ENCODE measurements at regions not wholly inside any gene's neighbourhood (a gene's known extent, or its start where the extent isn't known, plus 50 kb on each side); places are given as distances from the start of the nearest gene placed in this dataset.
"Not testable (repeated sequence)": the region's sequence is repeated elsewhere in the genome, so short reads cannot be mapped to it uniquely, and the experiment has no call there.

- Histone ChIP-seq H3K9me3 (ENCODE audit: insufficient read depth, low read depth, low read length) (peaks cover 13% of the 10 kb centered on the region; the same call in 1 of the 2 replicates), H3K36me3 (ENCODE audit: insufficient read depth, low read depth, low read length) (no peaks in the 10 kb centered on the region), H3K9ac (ENCODE audit: low read depth, low read length) (no peak overlapping the region), H3K4me3 (ENCODE audit: low read length) (no peak overlapping the region), H3K4me1 (ENCODE audit: insufficient read depth, low read length) (no peaks in the 10 kb centered on the region), H3K27me3 (ENCODE audit: insufficient read depth, low read length) (no peaks in the 10 kb centered on the region), H3K27ac (ENCODE audit: low read length) (no peak overlapping the region)
These were observed 96.3 kb upstream of the ZBED5 start for GRCh38 chr11:10954184-10954583.

GRCh38 chr11:10952872-10953271 is 95.0 kb upstream of the ZBED5 start:
- Histone ChIP-seq H3K36me3 (ENCODE audit: insufficient read depth, low read depth, low read length) (no peaks in the 10 kb centered on the region), H3K9me3 (ENCODE audit: insufficient read depth, low read depth, low read length) (peaks cover 13% of the 10 kb centered on the region; the same call in 1 of the 2 replicates), H3K4me1 (ENCODE audit: insufficient read depth, low read length) (no peaks in the 10 kb centered on the region), H3K4me3 (ENCODE audit: low read length) (no peak overlapping the region), H3K9ac (ENCODE audit: low read depth, low read length) (no peak overlapping the region), H3K27ac (ENCODE audit: low read length) (no peak overlapping the region), H3K27me3 (ENCODE audit: insufficient read depth, low read length) (no peaks in the 10 kb centered on the region)

- not testable (repeated sequence) for H3K27ac ChIP-seq (ENCODE audit: low read length); H3K36me3 ChIP-seq (ENCODE audit: insufficient read depth, low read depth, low read length); H3K4me1 ChIP-seq (ENCODE audit: insufficient read depth, low read length); H3K9ac ChIP-seq (ENCODE audit: low read depth, low read length); H3K4me3 ChIP-seq (ENCODE audit: low read length); H3K27me3 ChIP-seq (ENCODE audit: insufficient read depth, low read length); H3K9me3 ChIP-seq (ENCODE audit: insufficient read depth, low read depth, low read length)
These were observed 90.1 kb upstream of the ZBED5 start for GRCh38 chr11:10947935-10948334.

GRCh38 chr11:10946072-10946471 is 88.2 kb upstream of the ZBED5 start:
- no peaks in the 10 kb centered on the region for H3K4me1 ChIP-seq (ENCODE audit: insufficient read depth, low read length)
- no peaks in the 10 kb centered on the region for H3K36me3 ChIP-seq (ENCODE audit: insufficient read depth, low read depth, low read length)
- no peaks in the 10 kb centered on the region for H3K27me3 ChIP-seq (ENCODE audit: insufficient read depth, low read length)
- H3K9me3 ChIP-seq (ENCODE audit: insufficient read depth, low read depth, low read length) = no peaks in the 10 kb centered on the region
- no peak overlapping the region for H3K4me3 ChIP-seq (ENCODE audit: low read length)
- no peak overlapping the region for H3K9ac ChIP-seq (ENCODE audit: low read depth, low read length)
- no peak overlapping the region for H3K27ac ChIP-seq (ENCODE audit: low read length)

- no peaks in the 10 kb centered on the region for H3K4me1 ChIP-seq (ENCODE audit: insufficient read depth, low read length)
- H3K27me3 ChIP-seq (ENCODE audit: insufficient read depth, low read length) = no peaks in the 10 kb centered on the region
- no peaks in the 10 kb centered on the region for H3K36me3 ChIP-seq (ENCODE audit: insufficient read depth, low read depth, low read length)
- no peak overlapping the region for H3K9ac ChIP-seq (ENCODE audit: low read depth, low read length)
- H3K9me3 ChIP-seq (ENCODE audit: insufficient read depth, low read depth, low read length) = no peaks in the 10 kb centered on the region
- no peak overlapping the region for H3K27ac ChIP-seq (ENCODE audit: low read length)
- H3K4me3 ChIP-seq (ENCODE audit: low read length) = no peak overlapping the region
These were observed 87.3 kb upstream of the ZBED5 start for GRCh38 chr11:10945196-10945595.

GRCh38 chr11:10943968-10944367 is 86.1 kb upstream of the ZBED5 start:
- Histone ChIP-seq H3K4me3 (ENCODE audit: low read length) (no peak overlapping the region), H3K9ac (ENCODE audit: low read depth, low read length) (no peak overlapping the region), H3K27ac (ENCODE audit: low read length) (no peak overlapping the region), H3K4me1 (ENCODE audit: insufficient read depth, low read length) (no peaks in the 10 kb centered on the region), H3K9me3 (ENCODE audit: insufficient read depth, low read depth, low read length) (no peaks in the 10 kb centered on the region), H3K27me3 (ENCODE audit: insufficient read depth, low read length) (no peaks in the 10 kb centered on the region), H3K36me3 (ENCODE audit: insufficient read depth, low read depth, low read length) (no peaks in the 10 kb centered on the region)

GRCh38 chr11:10942620-10943019 is 84.8 kb upstream of the ZBED5 start:
- H3K36me3 ChIP-seq (ENCODE audit: insufficient read depth, low read depth, low read length) = no peaks in the 10 kb centered on the region

GRCh38 chr11:10941871-10942270 is 84.0 kb upstream of the ZBED5 start:
- Histone ChIP-seq H3K4me1 (ENCODE audit: insufficient read depth, low read length) (no peaks in the 10 kb centered on the region), H3K36me3 (ENCODE audit: insufficient read depth, low read depth, low read length) (no peaks in the 10 kb centered on the region), H3K9ac (ENCODE audit: low read depth, low read length) (no peak overlapping the region), H3K27me3 (ENCODE audit: insufficient read depth, low read length) (no peaks in the 10 kb centered on the region), H3K27ac (ENCODE audit: low read length) (no peak overlapping the region), H3K4me3 (ENCODE audit: low read length) (no peak overlapping the region), H3K9me3 (ENCODE audit: insufficient read depth, low read depth, low read length) (no peaks in the 10 kb centered on the region)

More at GRCh38 chr11:10942620-10943019, 84.8 kb upstream of the ZBED5 start:
- H3K27me3 ChIP-seq (ENCODE audit: insufficient read depth, low read length) = no peaks in the 10 kb centered on the region
- no peak overlapping the region for H3K9ac ChIP-seq (ENCODE audit: low read depth, low read length)
- H3K4me3 ChIP-seq (ENCODE audit: low read length) = no peak overlapping the region
- no peaks in the 10 kb centered on the region for H3K9me3 ChIP-seq (ENCODE audit: insufficient read depth, low read depth, low read length)
- H3K27ac ChIP-seq (ENCODE audit: low read length) = no peak overlapping the region
- H3K4me1 ChIP-seq (ENCODE audit: insufficient read depth, low read length) = no peaks in the 10 kb centered on the region

- Histone ChIP-seq H3K27me3 (ENCODE audit: insufficient read depth, low read length) (no peaks in the 10 kb centered on the region), H3K9ac (ENCODE audit: low read depth, low read length) (no peak overlapping the region), H3K36me3 (ENCODE audit: insufficient read depth, low read depth, low read length) (no peaks in the 10 kb centered on the region), H3K4me1 (ENCODE audit: insufficient read depth, low read length) (no peaks in the 10 kb centered on the region), H3K4me3 (ENCODE audit: low read length) (no peak overlapping the region), H3K27ac (ENCODE audit: low read length) (no peak overlapping the region), H3K9me3 (ENCODE audit: insufficient read depth, low read depth, low read length) (no peaks in the 10 kb centered on the region)
These were observed 83.6 kb upstream of the ZBED5 start for GRCh38 chr11:10941414-10941813.

GRCh38 chr11:10938650-10939387 is 81.0 kb upstream of the ZBED5 start:
- Histone ChIP-seq H3K9me3 (ENCODE audit: insufficient read depth, low read depth, low read length) (no peaks in the 10 kb centered on the region), H3K36me3 (ENCODE audit: insufficient read depth, low read depth, low read length) (no peaks in the 10 kb centered on the region), H3K9ac (ENCODE audit: low read depth, low read length) (no peak overlapping the region), H3K4me3 (ENCODE audit: low read length) (no peak overlapping the region), H3K27me3 (ENCODE audit: insufficient read depth, low read length) (no peaks in the 10 kb centered on the region), H3K4me1 (ENCODE audit: insufficient read depth, low read length) (0 out of 2 replicates have a peak, but pooled peaks cover 3% of the 10 kb centered on the region), H3K27ac (ENCODE audit: low read length) (no peak overlapping the region)

- Histone ChIP-seq H3K9ac (ENCODE audit: low read depth, low read length) (no peak overlapping the region), H3K27ac (ENCODE audit: low read length) (no peak overlapping the region), H3K36me3 (ENCODE audit: insufficient read depth, low read depth, low read length) (no peaks in the 10 kb centered on the region), H3K4me3 (ENCODE audit: low read length) (no peak overlapping the region), H3K27me3 (ENCODE audit: insufficient read depth, low read length) (no peaks in the 10 kb centered on the region), H3K4me1 (ENCODE audit: insufficient read depth, low read length) (peaks cover 3% of the 10 kb centered on the region; the same call in 1 of the 2 replicates), H3K9me3 (ENCODE audit: insufficient read depth, low read depth, low read length) (no peaks in the 10 kb centered on the region)
These were observed 80.4 kb upstream of the ZBED5 start for GRCh38 chr11:10938231-10938630.

GRCh38 chr11:10937385-10937771 is 79.5 kb upstream of the ZBED5 start:
- H3K9me3 ChIP-seq (ENCODE audit: insufficient read depth, low read depth, low read length) = no peaks in the 10 kb centered on the region
- peaks cover 8% of the 10 kb centered on the region; the same call in 1 of the 2 replicates for H3K4me1 ChIP-seq (ENCODE audit: insufficient read depth, low read length)
- no peaks in the 10 kb centered on the region for H3K27me3 ChIP-seq (ENCODE audit: insufficient read depth, low read length)
- H3K9ac ChIP-seq (ENCODE audit: low read depth, low read length) = no peak overlapping the region
- H3K4me3 ChIP-seq (ENCODE audit: low read length) = no peak overlapping the region
- H3K27ac ChIP-seq (ENCODE audit: low read length) = no peak overlapping the region
- H3K36me3 ChIP-seq (ENCODE audit: insufficient read depth, low read depth, low read length) = no peaks in the 10 kb centered on the region

All from iPS-20b (cell line).